Activated CD8-positive, alpha-beta memory T cell treated with anti-CD3 and anti-CD28 coated beads, Interleukin-2, amount 10 ng/mL, durations not matched to agents 7 days and 5 days (primary cell): ENCODE measurements at regions not wholly inside any gene's neighbourhood (a gene's known extent, or its start where the extent isn't known, plus 50 kb on each side); places are given as distances from the start of the nearest gene placed in this dataset.

Experiments
- ATAC-seq: fragments of 150-1000 bp; cut with Tn5 transposase; one replicate; pipeline ENCODE4 v1.10.0; 2021; ENCODE audit warnings: moderate library complexity
- CTCF ChIA-PET: fragments of 350-600 bp; sonication (Branson Sonifier 250); formaldehyde crosslinking; loops from one replicate; lab custom pipeline; 2021; ENCODE audit warnings: antibody characterized with exemption; lab: Charles Lee
- DNase-seq: peaks from one replicate; pipeline ENCODE4 v3.0.0-alpha.2; 2020
- H3K27ac Mint-ChIP-seq: one replicate; pipeline ENCODE4 v1.8.0; 2021; ENCODE audit warnings: mild to moderate bottlenecking, mixed read lengths
- H3K27me3 Mint-ChIP-seq: one replicate; pipeline ENCODE4 v1.8.0; 2021; ENCODE audit warnings: mixed read lengths
- H3K36me3 Mint-ChIP-seq: one replicate; pipeline ENCODE4 v1.8.0; 2021; ENCODE audit warnings: mild to moderate bottlenecking, mixed read lengths
- H3K4me1 Mint-ChIP-seq: one replicate; pipeline ENCODE4 v1.8.0; 2021; ENCODE audit warnings: mixed read lengths
- H3K4me3 Mint-ChIP-seq: one replicate; pipeline ENCODE4 v1.8.0; 2021; ENCODE audit warnings: mild to moderate bottlenecking, moderate library complexity, mixed read lengths
- H3K9me3 Mint-ChIP-seq: one replicate; pipeline ENCODE4 v1.8.0; 2022; ENCODE audit warnings: low read depth, mixed read lengths

- CTCF ChIA-PET: no interaction called here
- no peak for DNase-seq
- Mint-ChIP-seq H3K27ac (no peak overlapping the region), H3K27me3 (no peaks in the 10 kb centered on the region), H3K36me3 (no peaks in the 10 kb centered on the region), H3K4me1 (no peaks in the 10 kb centered on the region), H3K9me3 (no peaks in the 10 kb centered on the region), H3K4me3 (no peak overlapping the region)
- no peak for ATAC-seq
Observed at GRCh38 chrX:24410514-24411189, 50.2 kb downstream of the SUPT20HL1 start.

- ATAC-seq: no peak
Observed at GRCh38 chrX:24412637-24413363, 52.3 kb upstream of the PDK3 start.

More at GRCh38 chrX:24412637-24413363, 52.3 kb upstream of the PDK3 start:
- Mint-ChIP-seq H3K9me3 (no peaks in the 10 kb centered on the region), H3K27me3 (no peaks in the 10 kb centered on the region), H3K4me3 (no peak overlapping the region), H3K27ac (no peak overlapping the region), H3K4me1 (no peaks in the 10 kb centered on the region), H3K36me3 (no peaks in the 10 kb centered on the region)
- no peak for DNase-seq
- CTCF ChIA-PET: interaction anchor here (0.9 kb wide), 1 partner anchor 17 kb away, joined by 3 read pairs; no protein-coding TSS in a partner anchor
